GM06990 (cell line): ENCODE measurements at regions not wholly inside any gene's neighbourhood (a gene's known extent, or its start where the extent isn't known, plus 50 kb on each side); places are given as distances from the start of the nearest gene placed in this dataset.
"Not testable (repeated sequence)": the region's sequence is repeated elsewhere in the genome, so short reads cannot be mapped to it uniquely, and the experiment has no call there.

ENCODE experiments used
- DNase-seq: peaks from one replicate; pipeline ENCODE4 v3.0.0-alpha.2; 2011; ENCODE audit not compliant: insufficient read length; ENCODE audit errors: extremely low read depth
- H3K27me3 ChIP-seq: replicated peaks from 2 replicates; pipeline ENCODE4 v1.6.0; 2011; ENCODE audit warnings: low read length; ENCODE audit not compliant: control insufficient read depth, insufficient read depth
- H3K36me3 ChIP-seq: 2 replicates; pipeline ENCODE4 v1.5.1; 2011; ENCODE audit warnings: low read length; ENCODE audit not compliant: control insufficient read depth, insufficient read depth
- H3K4me3 ChIP-seq: replicated peaks from 2 replicates; pipeline ENCODE4 v1.5.1; 2011; ENCODE audit warnings: low read depth, mild to moderate bottlenecking, control low read depth, low read length
- TF ChIP-seq, protein P1 (sequence below): IDR thresholded peaks from 2 replicates; pipeline ENCODE4 v1.5.1; 2011; ENCODE audit warnings: low read length, control low read depth, mild to moderate bottlenecking, inconsistent platforms; ENCODE audit not compliant: insufficient read depth, poor library complexity, severe bottlenecking

DNA sequence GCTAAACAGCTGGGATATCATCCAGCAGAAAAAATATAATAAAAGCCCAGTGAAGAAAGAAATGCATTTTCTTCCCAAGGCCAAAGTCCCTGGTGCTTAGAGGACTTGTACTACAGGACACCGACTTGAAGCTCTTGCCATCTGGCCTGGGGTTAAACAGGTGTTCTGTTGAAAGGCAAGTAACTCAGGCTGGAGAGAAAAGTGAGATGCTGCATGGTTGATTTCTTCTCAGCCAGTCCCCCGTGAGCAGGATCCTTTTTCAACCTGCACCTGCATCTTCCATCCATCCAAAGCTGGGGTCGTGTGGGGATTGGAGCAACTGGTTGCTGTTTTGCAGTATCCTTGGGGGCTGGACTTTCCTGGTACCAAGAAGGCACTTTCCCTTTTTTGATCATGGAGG is 146.1 kb upstream of the RPS23 start:
- no peak overlapping the region for H3K4me3 ChIP-seq
- H3K36me3 ChIP-seq: no peaks in the 10 kb centered on the region
- H3K27me3 ChIP-seq: no peaks in the 10 kb centered on the region
- TF ChIP-seq, protein P1, sequence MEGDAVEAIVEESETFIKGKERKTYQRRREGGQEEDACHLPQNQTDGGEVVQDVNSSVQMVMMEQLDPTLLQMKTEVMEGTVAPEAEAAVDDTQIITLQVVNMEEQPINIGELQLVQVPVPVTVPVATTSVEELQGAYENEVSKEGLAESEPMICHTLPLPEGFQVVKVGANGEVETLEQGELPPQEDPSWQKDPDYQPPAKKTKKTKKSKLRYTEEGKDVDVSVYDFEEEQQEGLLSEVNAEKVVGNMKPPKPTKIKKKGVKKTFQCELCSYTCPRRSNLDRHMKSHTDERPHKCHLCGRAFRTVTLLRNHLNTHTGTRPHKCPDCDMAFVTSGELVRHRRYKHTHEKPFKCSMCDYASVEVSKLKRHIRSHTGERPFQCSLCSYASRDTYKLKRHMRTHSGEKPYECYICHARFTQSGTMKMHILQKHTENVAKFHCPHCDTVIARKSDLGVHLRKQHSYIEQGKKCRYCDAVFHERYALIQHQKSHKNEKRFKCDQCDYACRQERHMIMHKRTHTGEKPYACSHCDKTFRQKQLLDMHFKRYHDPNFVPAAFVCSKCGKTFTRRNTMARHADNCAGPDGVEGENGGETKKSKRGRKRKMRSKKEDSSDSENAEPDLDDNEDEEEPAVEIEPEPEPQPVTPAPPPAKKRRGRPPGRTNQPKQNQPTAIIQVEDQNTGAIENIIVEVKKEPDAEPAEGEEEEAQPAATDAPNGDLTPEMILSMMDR: no peak
- DNase-seq: no peak

DNA sequence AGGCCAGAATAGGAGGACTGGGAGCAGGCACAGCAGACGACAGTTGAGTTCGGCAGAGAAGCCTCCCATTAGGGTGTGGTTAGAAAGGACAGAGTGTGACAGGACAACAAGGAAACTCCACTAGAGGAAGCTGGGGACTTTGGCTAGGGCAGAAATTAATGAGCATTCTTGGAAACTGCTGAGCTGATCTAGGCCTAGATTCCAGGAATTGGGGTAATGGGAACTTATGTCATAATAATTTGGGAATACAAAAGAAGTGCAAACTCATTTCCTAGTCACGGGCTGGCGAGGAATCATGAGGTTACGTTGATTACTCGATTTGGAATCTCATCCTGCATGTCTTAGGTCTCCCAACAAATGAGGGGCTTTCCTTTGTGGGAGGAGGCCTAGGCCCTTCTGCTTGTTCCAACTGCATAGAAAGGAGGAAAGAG is 144.6 kb upstream of the RPS23 start:
- Histone ChIP-seq H3K36me3 (no peaks in the 10 kb centered on the region), H3K4me3 (no peak overlapping the region), H3K27me3 (no peaks in the 10 kb centered on the region)
- TF ChIP-seq, protein P1: no peak
- no peak for DNase-seq

DNA sequence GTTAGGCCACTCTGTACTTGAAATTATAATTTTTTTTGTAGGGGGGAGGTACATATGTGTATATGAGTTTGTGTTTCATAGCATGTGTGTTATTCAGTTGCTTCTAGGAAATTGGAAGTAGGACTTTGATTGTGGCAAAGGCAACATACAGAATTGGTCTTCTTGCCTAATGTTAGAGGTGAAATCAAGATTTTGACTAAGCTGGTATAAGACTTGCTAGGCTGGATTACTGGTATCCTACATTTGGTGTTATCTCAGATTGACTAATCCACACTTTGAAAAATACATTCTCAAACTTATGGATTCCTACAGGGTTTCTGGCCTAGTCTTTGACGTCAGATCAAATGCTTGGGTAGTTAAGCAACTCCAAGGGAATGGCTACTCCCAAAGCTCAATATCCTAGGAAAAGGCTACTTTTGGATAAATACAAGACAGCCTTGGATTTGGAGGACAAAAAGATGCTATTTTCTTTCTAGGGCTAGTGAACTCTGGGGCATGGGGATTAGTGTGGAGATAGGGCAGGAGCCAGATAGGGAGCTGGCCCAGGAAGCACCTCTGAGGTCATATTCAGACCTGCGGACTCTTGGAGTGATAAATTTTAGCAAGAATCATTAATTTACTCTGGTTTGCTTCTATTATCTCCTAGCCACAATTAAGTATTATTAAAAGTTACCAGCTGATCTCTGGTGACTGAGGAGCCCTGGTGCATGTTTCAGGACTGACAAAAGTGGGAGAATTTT is 144.0 kb upstream of the RPS23 start:
- H3K36me3 ChIP-seq: no peaks in the 10 kb centered on the region
- no peak overlapping the region for H3K4me3 ChIP-seq
- no peaks in the 10 kb centered on the region for H3K27me3 ChIP-seq
- TF ChIP-seq, protein P1: no peak
- DNase-seq: no peak

DNA sequence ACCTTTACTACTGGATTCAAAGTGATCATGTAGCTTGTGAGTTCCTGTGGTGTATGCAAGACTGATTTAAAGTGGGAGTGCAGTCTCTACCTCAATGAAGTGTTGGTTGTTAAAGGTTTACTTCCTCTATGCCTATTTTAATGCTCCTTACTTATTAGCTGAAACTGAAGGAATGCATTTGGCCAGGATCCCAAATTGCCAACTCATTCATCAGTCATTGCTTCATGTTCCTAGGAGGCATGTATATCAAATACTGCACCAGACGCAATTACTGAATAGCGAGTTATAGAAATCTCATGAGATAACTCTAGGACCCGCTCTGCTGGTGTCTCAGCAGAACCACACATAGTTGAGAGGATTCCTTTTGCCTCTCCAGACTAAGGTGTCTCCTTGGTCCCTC is 143.0 kb upstream of the RPS23 start:
- TF ChIP-seq, protein P1: no peak
- H3K4me3 ChIP-seq: no peak overlapping the region
- no peak for DNase-seq

DNA sequence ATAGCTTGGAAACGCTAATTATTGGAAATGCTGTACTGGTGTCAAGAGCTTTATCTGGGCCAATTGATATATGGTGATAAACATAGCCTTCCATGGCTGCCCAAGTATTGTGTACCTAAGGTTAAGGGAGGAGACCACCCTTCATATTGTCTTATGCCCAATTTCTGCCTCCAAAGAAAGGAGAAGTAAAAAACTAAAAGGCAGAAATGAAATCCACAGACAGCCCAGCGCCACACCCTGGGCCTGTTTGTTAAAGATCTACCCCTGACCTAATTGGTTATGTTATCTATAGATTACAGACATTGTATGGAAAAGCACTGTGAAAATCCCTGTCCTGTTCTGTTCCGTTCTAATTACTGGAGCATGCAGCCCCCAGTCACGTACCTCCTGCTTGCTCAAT is 142.4 kb upstream of the RPS23 start:
- not testable (repeated sequence) for DNase-seq, H3K36me3 ChIP-seq, H3K27me3 ChIP-seq, H3K4me3 ChIP-seq

More for the DNA sequence above, 143.0 kb upstream of the RPS23 start:
- Histone ChIP-seq H3K36me3 (no peaks in the 10 kb centered on the region), H3K27me3 (no peaks in the 10 kb centered on the region)

DNA sequence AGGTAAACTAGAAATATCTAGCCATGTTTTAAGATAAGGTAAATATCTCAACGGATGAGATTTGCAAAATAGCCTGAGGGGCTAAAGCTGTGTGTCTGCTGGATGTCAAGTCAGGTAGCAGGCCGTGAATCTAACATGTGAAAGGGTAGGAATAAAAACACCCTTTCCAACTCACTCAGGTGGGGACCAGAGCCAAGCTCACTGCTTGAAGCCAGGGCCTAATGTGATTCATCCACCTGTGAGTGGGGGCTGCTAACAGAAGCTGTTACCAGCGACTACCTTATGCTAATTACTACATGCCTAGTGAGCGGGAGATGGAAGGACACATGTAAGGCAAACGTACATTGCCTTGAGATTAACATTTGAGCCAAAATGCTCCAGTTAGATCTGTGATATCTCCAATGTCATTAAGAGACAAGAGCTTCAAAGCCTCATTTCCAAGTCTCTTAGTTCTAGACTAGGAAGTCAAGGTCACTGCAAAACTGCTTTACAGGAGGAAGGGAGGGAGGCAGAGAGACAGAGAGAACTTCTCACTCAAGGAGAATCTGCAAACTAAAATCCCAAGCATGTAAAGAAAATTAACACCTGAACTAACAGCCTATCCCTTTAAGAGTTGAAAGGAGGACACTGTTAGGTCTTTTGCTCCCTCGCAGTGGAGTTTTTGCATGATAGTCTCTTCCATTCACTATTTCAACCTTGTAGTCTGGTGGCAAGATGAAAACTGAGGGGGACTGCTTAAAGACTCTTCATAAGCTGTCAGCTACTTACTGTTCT is 141.6 kb upstream of the RPS23 start:
- Histone ChIP-seq H3K36me3 (no peaks in the 10 kb centered on the region), H3K27me3 (no peaks in the 10 kb centered on the region), H3K4me3 (no peak overlapping the region)
- TF ChIP-seq, protein P1: no peak
- no peak for DNase-seq
